Activated CD8-positive, alpha-beta memory T cell treated with anti-CD3 and anti-CD28 coated beads for 4 hours (primary cell): ENCODE measurements at regions not wholly inside any gene's neighbourhood (a gene's known extent, or its start where the extent isn't known, plus 50 kb on each side); places are given as distances from the start of the nearest gene placed in this dataset.

Experiments
- DNase-seq, 2 donors: peaks; one replicate each; pipeline ENCODE4 v3.0.0-alpha.2; 2020; ENCODE audit warnings: low read depth in 2 of 2

- DNase-seq = no peak
Measured at GRCh38 chr13:30126903-30127428, 180.4 kb downstream of the KATNAL1 start.

DNA sequence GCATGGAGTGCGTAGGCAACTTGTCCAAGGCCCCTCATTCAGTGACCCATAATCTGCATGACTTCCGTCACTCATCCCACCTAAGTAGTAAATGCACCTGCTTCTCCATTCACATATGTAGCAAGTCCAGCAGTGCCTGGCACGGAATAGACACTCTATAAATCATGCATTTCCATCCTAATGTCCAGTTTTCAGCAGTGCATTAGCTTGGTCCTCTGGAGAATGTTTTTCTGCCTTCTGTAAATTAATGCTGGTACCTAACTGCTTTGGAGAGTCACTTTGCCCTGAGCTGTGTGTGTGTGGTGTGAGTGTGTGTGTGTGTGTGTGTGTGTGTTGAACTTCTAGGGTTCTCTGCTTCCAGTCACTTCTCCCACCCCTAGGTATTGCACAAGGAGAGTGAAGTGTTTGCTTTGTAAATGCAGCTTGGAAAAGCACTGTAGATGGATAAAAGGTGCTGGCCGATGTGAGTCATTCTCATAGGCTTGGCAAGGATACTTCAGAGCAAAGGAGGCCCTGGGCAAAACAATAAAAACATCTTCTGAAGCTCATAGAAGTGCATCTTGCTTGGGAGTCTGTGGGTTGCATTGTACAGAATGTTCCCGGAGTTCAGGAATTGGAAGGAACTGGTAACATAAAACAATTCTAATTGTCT is 181.8 kb downstream of the KATNAL1 start:
- DNase-seq = no peak

GRCh38 chr13:30124131-30124768 is 183.1 kb downstream of the KATNAL1 start:
- no peak for DNase-seq

- no peak for DNase-seq
Measured at GRCh38 chr13:30123575-30123974, 183.8 kb downstream of the KATNAL1 start.

DNA sequence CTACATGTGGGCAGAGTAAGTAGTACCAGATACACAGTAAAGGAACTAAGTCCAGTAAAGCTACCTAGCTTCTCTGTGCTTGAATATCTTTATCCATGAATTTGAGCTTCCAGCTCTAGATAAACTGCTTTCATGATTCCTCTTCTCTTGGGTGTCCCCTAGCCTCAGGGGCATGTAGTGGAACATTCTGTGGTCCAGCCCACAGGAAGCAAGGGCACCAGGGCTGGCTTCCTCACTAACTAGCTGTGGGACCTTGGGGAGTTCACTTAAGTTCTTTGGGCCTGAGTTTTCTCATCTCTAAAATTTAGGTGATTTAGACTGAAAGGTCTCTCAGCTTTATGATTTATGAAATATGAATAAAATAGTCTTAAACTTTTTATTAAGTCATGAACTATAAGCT is 185.7 kb downstream of the KATNAL1 start:
- no peak for DNase-seq

DNA sequence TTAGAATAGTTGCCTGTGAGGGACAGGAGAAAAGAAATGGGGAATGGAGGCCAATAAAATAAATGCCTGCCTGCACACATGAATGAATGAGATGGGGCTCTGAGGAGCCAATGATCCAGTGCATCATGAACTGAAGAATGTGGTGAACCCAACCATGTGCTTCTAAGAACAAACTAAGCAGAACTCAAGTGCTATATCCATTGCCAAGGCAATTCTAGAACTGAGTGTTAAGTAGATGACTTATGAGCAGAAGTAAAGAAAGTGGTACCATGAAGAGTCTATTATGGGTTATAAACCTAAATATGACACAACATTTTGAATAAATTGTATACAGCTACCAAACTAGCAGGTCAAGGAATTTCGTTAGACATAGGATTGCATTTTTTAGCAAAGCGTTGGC is 186.1 kb downstream of the KATNAL1 start:
- DNase-seq = no peak

DNA sequence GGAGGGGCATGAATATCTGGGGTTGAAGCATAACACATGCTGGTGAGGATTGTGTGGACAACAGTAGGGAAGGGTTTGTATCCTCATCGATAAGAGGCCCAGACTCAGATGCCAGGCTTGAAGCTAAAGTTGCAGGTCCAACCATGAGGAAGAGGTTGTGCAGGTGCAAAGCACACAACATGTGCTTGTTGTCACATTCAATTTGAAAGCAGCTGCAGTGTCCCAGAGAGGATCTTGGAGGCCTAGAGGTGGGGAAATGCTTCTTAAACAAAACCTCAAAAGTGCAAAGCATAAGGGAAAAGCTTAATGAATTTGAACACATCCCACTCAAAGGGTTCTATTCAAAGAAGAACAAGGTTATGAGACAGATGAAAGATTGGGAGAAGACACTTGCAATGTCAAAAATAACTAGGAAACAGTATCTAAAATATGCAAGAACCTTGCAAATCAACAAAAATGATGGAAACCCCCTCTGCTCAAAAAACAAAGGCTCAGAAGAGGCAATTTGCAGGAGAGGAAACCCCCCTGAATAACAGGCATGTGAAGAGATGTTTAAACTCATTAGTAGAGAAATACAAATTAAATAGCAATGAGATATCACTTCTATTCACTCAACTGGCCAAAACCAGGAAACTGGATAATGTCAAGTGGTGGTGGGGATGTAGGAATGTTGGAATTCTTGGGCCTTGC is 187.1 kb downstream of the KATNAL1 start:
- DNase-seq = no peak

DNA sequence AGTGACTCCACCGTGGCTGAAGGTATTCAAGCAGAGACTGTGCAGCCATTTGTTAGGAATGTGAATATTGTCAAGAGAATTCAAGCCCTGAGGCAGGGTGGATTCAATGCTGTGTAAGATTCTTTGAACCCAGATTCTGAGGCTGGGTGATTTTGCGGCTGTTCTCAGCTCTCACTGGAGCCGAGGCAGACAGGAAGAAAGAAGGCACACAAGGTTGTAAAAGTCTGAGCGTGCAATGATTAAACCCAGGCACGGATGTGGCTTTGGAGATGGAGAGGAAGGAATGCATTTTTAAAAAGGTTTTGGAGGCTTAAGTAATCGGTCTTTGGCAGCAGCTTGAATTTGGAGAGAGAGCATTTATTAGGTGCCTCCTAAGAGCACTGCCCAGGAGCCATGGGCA is 187.9 kb downstream of the KATNAL1 start:
- DNase-seq = no peak

DNA sequence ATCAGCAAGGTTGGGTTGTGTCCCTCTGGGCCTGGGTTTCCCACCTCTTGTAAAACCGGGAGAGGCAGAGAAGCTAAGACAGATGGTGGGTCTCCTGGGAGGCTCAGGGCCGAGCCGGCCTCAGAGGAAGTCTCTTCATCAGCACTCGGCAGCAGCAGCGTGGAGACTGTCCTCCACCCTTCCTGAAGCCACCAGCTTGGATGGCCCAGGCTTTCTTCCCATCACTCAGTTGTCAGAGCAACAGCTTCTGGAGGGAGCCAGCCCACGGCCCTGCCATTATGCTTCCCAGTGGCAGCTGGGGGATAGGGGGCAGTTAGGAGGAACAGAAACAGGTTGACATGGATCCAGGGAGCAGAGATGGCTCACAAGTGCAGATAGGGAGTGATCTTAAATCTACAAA is 191.0 kb downstream of the KATNAL1 start:
- DNase-seq = no peak

GRCh38 chr13:30115257-30115600 is 192.1 kb downstream of the KATNAL1 start:
- no peak for DNase-seq

- DNase-seq = peak; percentile 82 to 89
Measured at GRCh38 chr13:30114571-30115256, 192.6 kb downstream of the KATNAL1 start.

DNA sequence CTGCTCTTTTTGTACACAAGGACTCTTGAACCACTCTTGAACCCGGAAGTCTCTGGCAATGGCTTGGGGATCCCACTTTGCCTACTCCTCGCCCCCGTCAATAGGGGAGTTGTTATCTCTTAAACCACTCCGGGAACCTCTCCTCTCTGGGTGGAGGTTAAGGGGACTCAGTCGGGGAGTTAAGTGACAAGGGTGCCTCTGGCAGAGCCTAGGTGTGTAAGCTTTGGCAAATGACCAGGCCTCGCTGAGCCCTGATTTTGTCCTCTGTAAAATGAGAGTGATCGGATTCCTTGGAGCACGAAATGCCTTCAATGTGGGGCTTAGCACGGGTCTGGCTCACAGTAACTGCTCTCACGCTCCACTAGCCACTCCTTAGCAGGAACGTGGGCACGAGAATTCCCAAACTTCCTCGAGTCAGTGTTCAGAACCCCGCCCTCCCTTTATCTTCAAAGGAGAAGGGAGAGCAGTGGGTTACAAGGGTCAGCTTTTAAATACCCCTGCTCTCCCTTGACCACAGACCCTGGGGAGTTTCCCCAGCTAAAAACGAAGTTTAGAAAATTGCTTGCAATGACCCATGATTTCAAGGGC is 193.3 kb downstream of the KATNAL1 start:
- DNase-seq = no peak

DNA sequence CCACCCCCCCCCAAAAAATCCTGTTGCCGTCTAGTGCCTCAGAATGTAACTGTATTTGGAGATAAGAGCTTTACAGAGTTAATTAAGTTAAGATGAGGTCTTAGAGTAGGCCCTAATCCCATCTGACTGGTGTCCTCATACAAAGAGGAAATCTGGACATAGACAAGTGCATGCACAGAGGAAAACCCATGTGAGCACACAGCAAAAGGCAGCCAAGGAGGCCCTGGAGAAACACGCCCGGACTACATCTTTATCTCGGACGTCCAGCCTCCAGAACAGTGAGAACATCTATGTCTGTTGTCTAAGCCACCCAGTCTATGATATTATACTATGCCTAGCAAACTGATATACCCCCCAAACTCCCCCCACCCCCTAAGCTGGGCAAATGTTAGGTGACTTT is 193.8 kb downstream of the KATNAL1 start:
- no peak for DNase-seq

DNA sequence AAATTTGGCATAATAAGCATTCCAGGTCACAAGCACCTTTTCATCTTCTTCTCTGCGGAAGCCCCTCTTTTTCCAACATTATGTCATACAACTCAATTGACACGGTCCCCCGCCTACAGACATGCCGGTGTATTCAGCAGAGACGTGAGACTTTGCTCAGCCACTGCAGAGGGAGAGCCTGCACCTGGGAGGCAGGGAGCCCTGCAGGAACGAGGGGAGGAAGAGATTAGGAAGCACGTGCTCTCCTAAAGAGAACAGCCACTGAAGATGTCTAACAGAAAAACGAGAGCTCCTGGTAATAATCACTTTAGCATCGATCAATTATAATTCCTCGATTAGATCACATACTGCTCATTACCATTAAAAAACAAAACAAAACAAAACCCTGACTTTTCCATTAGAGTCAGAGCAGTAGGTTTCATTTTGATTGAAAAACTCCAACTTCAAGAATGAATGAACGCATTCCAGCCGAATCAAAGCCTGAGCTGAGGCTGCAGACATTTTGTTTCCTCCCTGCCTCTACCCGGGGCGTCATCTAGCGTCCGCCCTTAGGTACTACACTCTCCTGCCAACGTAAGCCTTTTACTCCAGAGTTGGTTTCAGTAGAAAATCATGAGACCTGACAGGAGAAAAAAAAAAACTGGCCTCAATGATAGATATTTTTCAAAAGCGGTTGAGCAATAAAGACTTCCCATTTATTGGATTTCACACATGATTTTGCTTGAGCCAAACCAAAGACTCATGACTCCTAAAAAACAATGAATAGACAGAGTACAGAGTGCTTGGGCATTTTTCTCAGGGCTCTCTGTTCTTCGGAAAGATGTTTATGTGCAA is 194.5 kb downstream of the KATNAL1 start:
- peak; percentile 50 to 53 for DNase-seq

DNA sequence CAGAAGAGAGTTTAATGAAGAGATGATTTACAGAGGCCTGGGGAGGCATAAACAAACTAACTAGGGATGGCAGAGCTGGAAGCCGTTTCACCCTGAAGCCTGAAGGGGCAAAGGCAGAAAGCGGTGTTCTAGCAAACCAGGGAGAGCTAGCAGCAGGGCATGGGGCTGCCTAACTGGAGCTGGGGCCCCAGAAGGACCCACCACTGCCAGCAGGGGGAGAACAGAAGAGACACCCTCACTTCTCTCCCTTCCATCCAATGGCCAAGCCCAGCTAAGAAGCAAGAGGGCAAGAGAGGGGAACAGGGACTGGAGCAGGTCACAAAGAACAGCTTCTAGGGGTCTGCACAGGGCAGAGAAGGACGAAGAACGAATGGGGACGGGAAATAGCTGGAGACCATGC is 195.5 kb downstream of the KATNAL1 start:
- no peak for DNase-seq

GRCh38 chr13:30110301-30111070 is 196.9 kb downstream of the KATNAL1 start:
- DNase-seq = no peak

- no peak for DNase-seq
Measured at GRCh38 chr13:30109471-30110135, 197.7 kb downstream of the KATNAL1 start.

GRCh38 chr13:30108913-30109237 is 198.5 kb downstream of the KATNAL1 start:
- no peak for DNase-seq

DNA sequence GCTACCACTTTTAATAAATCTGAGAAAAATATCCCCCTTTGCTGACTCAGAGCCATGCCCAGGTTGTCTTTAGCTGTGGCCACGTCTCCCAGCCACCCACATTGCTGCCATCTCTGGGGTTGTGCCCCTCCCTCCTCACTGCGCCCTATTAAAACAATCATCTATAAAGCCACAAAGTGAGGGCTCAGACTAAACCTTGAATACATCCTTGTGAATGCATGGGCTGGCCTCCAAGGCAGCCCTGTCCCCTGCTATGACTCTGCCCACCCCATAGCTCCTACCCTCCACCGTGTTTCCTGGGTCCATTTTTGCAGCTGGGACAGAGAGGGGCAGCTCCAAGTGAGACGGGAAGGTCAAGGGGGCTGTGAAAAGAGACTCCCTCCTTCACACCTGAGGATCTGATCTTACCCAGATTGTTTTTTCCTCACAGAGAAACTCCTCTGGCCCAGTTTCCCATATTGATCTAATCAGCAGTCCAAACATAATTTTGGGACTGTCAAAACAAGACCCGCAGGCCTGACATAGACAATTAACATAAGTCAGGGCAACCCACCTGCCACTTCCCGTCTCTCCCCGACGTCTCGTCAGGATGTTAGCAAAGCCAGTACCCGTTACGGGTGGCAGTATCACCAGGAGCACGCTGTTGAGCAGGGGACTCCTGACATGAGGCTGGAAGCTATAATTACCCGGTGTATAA is 199.0 kb downstream of the KATNAL1 start:
- DNase-seq = no peak
